OCI-LY3 (cell line): ENCODE measurements at regions not wholly inside any gene's neighbourhood (a gene's known extent, or its start where the extent isn't known, plus 50 kb on each side); places are given as distances from the start of the nearest gene placed in this dataset.

Experiments used
- H2AFZ ChIP-seq: fragments of 200-600, 300-600 bp; shearing (Covaris generic); 2 replicates; pipeline ENCODE4 v1.6.0; 2014; ENCODE audit warnings: antibody characterized with exemption, low read depth, low read length
- H3K27ac ChIP-seq: fragments of 200-600, 300-600 bp; sonication (generic); 2 replicates; pipeline ENCODE4 v1.5.1; 2014; ENCODE audit warnings: mild to moderate bottlenecking, low read length, moderate library complexity, mixed read lengths
- H3K27me3 ChIP-seq: fragments of 200-600, 300-600 bp; sonication (generic); 2 replicates; pipeline ENCODE4 v1.6.1; 2014; ENCODE audit warnings: low read depth, low read length, mixed read lengths
- H3K36me3 ChIP-seq: fragments of 200-600, 300-600 bp; sonication (generic); replicated peaks from 2 replicates; pipeline ENCODE3; 2014; ENCODE audit warnings: low read depth, low read length, mixed read lengths
- H3K4me1 ChIP-seq: fragments of 300-600, 200-600 bp; sonication (generic); 2 replicates; pipeline ENCODE4 v1.6.1; 2014; ENCODE audit warnings: low read length, mixed read lengths
- H3K4me2 ChIP-seq: fragments of 200-600, 300-600 bp; sonication (generic); 2 replicates; pipeline ENCODE4 v1.6.1; 2014; ENCODE audit warnings: low read length, mixed read lengths
- H3K4me3 ChIP-seq: fragments of 300-600, 200-600 bp; sonication (generic); 2 replicates; pipeline ENCODE4 v1.5.1; 2014; ENCODE audit warnings: antibody characterized with exemption, mild to moderate bottlenecking, low read length, moderate library complexity
- H3K79me2 ChIP-seq: fragments of 300-600, 200-600 bp; shearing (Covaris generic); 2 replicates; pipeline ENCODE4 v1.6.1; 2014; ENCODE audit warnings: mild to moderate bottlenecking, low read length, mixed read lengths
- H3K9ac ChIP-seq: fragments of 300-600, 200-600 bp; shearing (Covaris generic); 2 replicates; pipeline ENCODE4 v1.6.0; 2014; ENCODE audit warnings: mild to moderate bottlenecking, low read length, moderate library complexity
- H3K9me3 ChIP-seq: fragments of 200-600, 300-600 bp; shearing (Covaris generic); 2 replicates; pipeline ENCODE4 v1.6.1; 2014; ENCODE audit warnings: low read length, mixed read lengths; ENCODE audit not compliant: insufficient read depth
- H4K20me1 ChIP-seq: fragments of 200-600, 300-600 bp; sonication (generic); 2 replicates; pipeline ENCODE4 v1.6.1; 2016; ENCODE audit warnings: low read length, mixed read lengths; ENCODE audit not compliant: insufficient read depth
- EZH2phosphoT487 ChIP-seq: fragments of 200-600 bp; shearing (Covaris generic); IDR thresholded peaks from 2 replicates; pipeline ENCODE4 v1.6.1; 2018; ENCODE audit warnings: antibody characterized with exemption, mixed run types, low read depth
- TF ChIP-seq, protein P1 (sequence below): fragments of 200-600, 300-600 bp; sonication (generic); IDR thresholded peaks from 2 replicates; pipeline ENCODE4 v1.5.1; 2014; ENCODE audit warnings: antibody characterized with exemption, low read length, low read depth

GRCh38 chr5:74244406-74244805, 396.1 kb downstream of the ENC1 start:
- Histone ChIP-seq H3K27me3 (no peaks in the 10 kb centered on the region), H3K27ac (no peak overlapping the region), H4K20me1 (no peaks in the 10 kb centered on the region), H3K9ac (no peak overlapping the region), H3K36me3 (no peaks in the 10 kb centered on the region), H3K79me2 (no peaks in the 10 kb centered on the region), H3K4me3 (no peak overlapping the region), H2AFZ (no peak overlapping the region), H3K4me1 (no peaks in the 10 kb centered on the region), H3K9me3 (no peaks in the 10 kb centered on the region), H3K4me2 (no peak overlapping the region)
- TF ChIP-seq, protein P1, sequence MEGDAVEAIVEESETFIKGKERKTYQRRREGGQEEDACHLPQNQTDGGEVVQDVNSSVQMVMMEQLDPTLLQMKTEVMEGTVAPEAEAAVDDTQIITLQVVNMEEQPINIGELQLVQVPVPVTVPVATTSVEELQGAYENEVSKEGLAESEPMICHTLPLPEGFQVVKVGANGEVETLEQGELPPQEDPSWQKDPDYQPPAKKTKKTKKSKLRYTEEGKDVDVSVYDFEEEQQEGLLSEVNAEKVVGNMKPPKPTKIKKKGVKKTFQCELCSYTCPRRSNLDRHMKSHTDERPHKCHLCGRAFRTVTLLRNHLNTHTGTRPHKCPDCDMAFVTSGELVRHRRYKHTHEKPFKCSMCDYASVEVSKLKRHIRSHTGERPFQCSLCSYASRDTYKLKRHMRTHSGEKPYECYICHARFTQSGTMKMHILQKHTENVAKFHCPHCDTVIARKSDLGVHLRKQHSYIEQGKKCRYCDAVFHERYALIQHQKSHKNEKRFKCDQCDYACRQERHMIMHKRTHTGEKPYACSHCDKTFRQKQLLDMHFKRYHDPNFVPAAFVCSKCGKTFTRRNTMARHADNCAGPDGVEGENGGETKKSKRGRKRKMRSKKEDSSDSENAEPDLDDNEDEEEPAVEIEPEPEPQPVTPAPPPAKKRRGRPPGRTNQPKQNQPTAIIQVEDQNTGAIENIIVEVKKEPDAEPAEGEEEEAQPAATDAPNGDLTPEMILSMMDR = no peak
- no peak for TF ChIP-seq EZH2phosphoT487

GRCh38 chr5:74243634-74244033, 396.9 kb downstream of the ENC1 start:
- Histone ChIP-seq H3K4me3 (no peak overlapping the region), H3K79me2 (no peaks in the 10 kb centered on the region), H3K36me3 (no peaks in the 10 kb centered on the region), H3K4me2 (no peak overlapping the region), H3K9me3 (no peaks in the 10 kb centered on the region), H3K27ac (no peak overlapping the region), H3K4me1 (no peaks in the 10 kb centered on the region), H2AFZ (no peak overlapping the region), H4K20me1 (no peaks in the 10 kb centered on the region), H3K9ac (no peak overlapping the region), H3K27me3 (no peaks in the 10 kb centered on the region)
- TF ChIP-seq EZH2phosphoT487 = no peak
- TF ChIP-seq, protein P1 = no peak

GRCh38 chr5:74242516-74242915, 398.0 kb downstream of the ENC1 start:
- no peak overlapping the region for H2AFZ ChIP-seq

GRCh38 chr5:74241751-74242140, 398.8 kb downstream of the ENC1 start:
- Histone ChIP-seq H3K27me3 (no peaks in the 10 kb centered on the region), H3K79me2 (no peaks in the 10 kb centered on the region), H3K4me2 (no peak overlapping the region), H3K27ac (no peak overlapping the region), H3K36me3 (no peaks in the 10 kb centered on the region), H3K9ac (no peak overlapping the region), H3K4me1 (no peaks in the 10 kb centered on the region), H2AFZ (no peak overlapping the region), H4K20me1 (no peaks in the 10 kb centered on the region), H3K4me3 (no peak overlapping the region), H3K9me3 (no peaks in the 10 kb centered on the region)
- TF ChIP-seq EZH2phosphoT487 = no peak
- TF ChIP-seq, protein P1 = no peak

More at GRCh38 chr5:74242516-74242915, 398.0 kb downstream of the ENC1 start:
- TF ChIP-seq EZH2phosphoT487 = no peak
- TF ChIP-seq, protein P1 = no peak
- Histone ChIP-seq H3K36me3 (no peaks in the 10 kb centered on the region), H3K79me2 (no peaks in the 10 kb centered on the region), H3K4me1 (no peaks in the 10 kb centered on the region), H3K9ac (no peak overlapping the region), H3K9me3 (no peaks in the 10 kb centered on the region), H3K27me3 (no peaks in the 10 kb centered on the region), H3K27ac (no peak overlapping the region), H3K4me2 (no peak overlapping the region), H3K4me3 (no peak overlapping the region), H4K20me1 (no peaks in the 10 kb centered on the region)
